Prostate gland (tissue), 2 donors: ENCODE measurements at regions not wholly inside any gene's neighbourhood (a gene's known extent, or its start where the extent isn't known, plus 50 kb on each side); places are given as distances from the start of the nearest gene placed in this dataset.

Experiments used
- DNase-seq: peaks from one replicate; pipeline ENCODE4 v3.0.0-alpha.2; 2019; ENCODE audit warnings: low spot score
- H3K27ac ChIP-seq, 2 donors: fragments of 200-600 bp; sonication (generic); 2 replicates each; pipeline ENCODE4 v1.5.1; 2017 to 2019
- H3K27me3 ChIP-seq: fragments of 200-600 bp; sonication (generic); replicated peaks from 2 replicates; pipeline ENCODE4 v1.5.1; 2019; ENCODE audit not compliant: insufficient read depth
- H3K36me3 ChIP-seq, 2 donors: fragments of 200-600 bp; sonication (generic); 1 replicate in 1 of 2; 2 replicates in 1 of 2; pipeline versions ENCODE4 v1.5.1 to v1.8.1; 2017 to 2019
- H3K4me1 ChIP-seq: fragments of 200-600 bp; sonication (generic); replicated peaks from 2 replicates; pipeline ENCODE4 v1.5.1; 2019
- H3K4me3 ChIP-seq, 2 donors: fragments of 200-600 bp; sonication (generic); 2 replicates each; pipeline ENCODE4 v1.5.1; 2017 to 2019
- H3K9me3 ChIP-seq: fragments of 200-600 bp; sonication (generic); 2 replicates; pipeline ENCODE4 v1.5.1; 2017
- POLR2A ChIP-seq: fragments of 450-650 bp; IDR thresholded peaks from one replicate; pipeline ENCODE4 v1.6.1; 2016; ENCODE audit warnings: antibody characterized with exemption, mild to moderate bottlenecking
- POLR2AphosphoS5 ChIP-seq: sonication (generic); formaldehyde crosslinking; IDR thresholded peaks from one replicate; pipeline ENCODE4 v1.6.1; 2017; ENCODE audit warnings: antibody characterized with exemption
- WGBS: methylation state at CpG from one replicate; pipeline ENCODE4 v1.1.5; 2018; 5-methylcytosine and 5-hydroxymethylcytosine counted together
- intact Hi-C: fragments of 100-400 bp; cut with DNase I; formaldehyde crosslinking; loops from one replicate; pipeline ENCODE4 v1.14.2; 2022
- TF ChIP-seq, protein P1 (sequence below), 4 experiments: fragments of 200-600 bp in 2 of 4; fragments of 450-650 bp in 2 of 4; sonication (generic) in 2 of 4; IDR thresholded peaks; 1 replicate in 3 of 4; 2 replicates in 1 of 4; pipeline ENCODE4 v1.5.1; 2016 to 2019; ENCODE audit warnings: antibody characterized with exemption in 4 of 4, mild to moderate bottlenecking in 2 of 4, moderate library complexity in 2 of 4

DNA sequence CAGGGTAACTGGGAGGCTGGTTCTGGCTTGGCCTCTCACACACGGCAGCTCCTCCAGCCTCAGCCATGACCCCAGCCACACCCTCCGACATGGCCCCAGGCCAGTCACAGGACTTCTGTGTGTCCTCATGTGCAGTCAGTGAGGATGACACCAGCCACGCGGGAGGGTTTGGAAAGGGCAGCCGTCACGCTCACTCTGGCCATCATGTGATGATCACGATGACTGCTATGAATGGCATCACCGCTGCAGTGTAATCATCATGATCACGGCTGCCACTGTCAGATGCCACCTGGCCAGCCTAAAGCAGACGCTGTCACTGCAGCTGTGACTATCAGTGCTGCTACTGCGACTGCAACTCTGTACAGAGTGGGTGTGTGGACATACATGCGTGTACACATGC is 640.9 kb downstream of the BRD1 start:
- Histone ChIP-seq H3K9me3 (no peaks in the 10 kb centered on the region), H3K27ac (no peak overlapping the region), H3K27me3 (no peaks in the 10 kb centered on the region), H3K4me1 (no peaks in the 10 kb centered on the region), H3K4me3 (no peak overlapping the region), H3K36me3 (no peaks in the 10 kb centered on the region)
- TF ChIP-seq, protein P1, sequence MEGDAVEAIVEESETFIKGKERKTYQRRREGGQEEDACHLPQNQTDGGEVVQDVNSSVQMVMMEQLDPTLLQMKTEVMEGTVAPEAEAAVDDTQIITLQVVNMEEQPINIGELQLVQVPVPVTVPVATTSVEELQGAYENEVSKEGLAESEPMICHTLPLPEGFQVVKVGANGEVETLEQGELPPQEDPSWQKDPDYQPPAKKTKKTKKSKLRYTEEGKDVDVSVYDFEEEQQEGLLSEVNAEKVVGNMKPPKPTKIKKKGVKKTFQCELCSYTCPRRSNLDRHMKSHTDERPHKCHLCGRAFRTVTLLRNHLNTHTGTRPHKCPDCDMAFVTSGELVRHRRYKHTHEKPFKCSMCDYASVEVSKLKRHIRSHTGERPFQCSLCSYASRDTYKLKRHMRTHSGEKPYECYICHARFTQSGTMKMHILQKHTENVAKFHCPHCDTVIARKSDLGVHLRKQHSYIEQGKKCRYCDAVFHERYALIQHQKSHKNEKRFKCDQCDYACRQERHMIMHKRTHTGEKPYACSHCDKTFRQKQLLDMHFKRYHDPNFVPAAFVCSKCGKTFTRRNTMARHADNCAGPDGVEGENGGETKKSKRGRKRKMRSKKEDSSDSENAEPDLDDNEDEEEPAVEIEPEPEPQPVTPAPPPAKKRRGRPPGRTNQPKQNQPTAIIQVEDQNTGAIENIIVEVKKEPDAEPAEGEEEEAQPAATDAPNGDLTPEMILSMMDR (IDR thresholded peaks at IDR 0.05) = no peak
- no peak for TF ChIP-seq POLR2AphosphoS5
- no peak for TF ChIP-seq POLR2A
- DNase-seq = no peak
- 83% methylated on average over 12 of the region's 12 CpGs for WGBS
- intact Hi-C loops = no loop called here

DNA sequence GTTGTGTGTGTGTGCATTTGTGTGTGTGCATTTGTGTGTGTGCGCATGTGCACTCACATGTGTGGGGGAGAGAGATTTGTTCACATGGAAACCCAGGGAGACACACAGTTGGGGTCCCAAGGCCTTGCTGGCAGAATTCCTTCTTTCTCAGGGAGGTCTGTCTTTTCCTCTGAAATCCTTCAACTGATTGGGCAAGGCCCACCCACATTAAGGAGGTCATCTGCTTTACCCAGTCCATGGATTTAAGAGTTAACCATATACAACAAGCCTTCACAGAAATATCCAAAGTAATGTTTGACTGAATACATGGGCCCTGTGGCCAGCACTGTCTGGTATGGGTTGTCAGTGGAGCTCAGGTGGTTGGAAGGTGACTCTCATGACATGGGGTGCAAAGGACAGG is 641.4 kb downstream of the BRD1 start:
- no peaks in the 10 kb centered on the region for H3K4me1 ChIP-seq
- no peak overlapping the region for H3K27ac ChIP-seq
- WGBS = 100% methylated on average over 1 of the region's 1 CpG
- TF ChIP-seq, protein P1 (IDR thresholded peaks at IDR 0.05) = no peak
- TF ChIP-seq POLR2AphosphoS5 (no peak), POLR2A (no peak)
- no peak for DNase-seq
- no peak overlapping the region for H3K4me3 ChIP-seq
- H3K27me3 ChIP-seq = no peaks in the 10 kb centered on the region
- H3K36me3 ChIP-seq = no peaks in the 10 kb centered on the region
- intact Hi-C loops = no loop called here
- H3K9me3 ChIP-seq = no peaks in the 10 kb centered on the region

DNA sequence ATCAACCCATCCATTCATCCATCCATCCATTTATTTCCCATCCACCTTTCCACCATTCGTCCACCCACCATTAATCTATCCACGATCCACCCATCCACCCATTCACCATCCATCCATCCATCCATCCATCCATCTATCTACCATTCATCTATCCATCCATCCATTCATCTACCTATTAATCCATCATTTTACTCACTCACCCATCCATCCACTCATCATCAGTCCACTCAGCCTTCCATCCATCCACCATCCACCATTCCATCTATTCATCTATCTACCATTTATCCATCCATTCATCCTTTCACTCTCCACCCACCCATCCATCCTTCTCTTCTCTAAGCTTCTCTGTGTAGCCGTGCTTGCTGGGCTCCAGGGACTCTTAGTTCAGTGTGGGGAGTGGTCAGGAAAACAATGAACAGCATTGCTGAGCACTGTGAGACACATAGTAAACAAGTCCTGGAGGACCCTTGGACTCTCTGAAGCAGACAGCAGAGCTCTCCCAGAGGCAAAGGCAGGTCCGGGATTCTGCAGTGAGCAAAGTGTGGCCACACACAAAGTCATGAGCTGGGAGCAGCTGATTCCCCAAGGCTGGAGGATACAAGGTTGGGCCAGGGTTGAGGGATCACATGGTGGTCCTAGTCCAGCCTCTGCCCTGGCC is 642.2 kb downstream of the BRD1 start:
- Histone ChIP-seq H3K27me3 (no peaks in the 10 kb centered on the region), H3K4me3 (no peak overlapping the region), H3K4me1 (no peaks in the 10 kb centered on the region), H3K27ac (no peak overlapping the region), H3K9me3 (no peaks in the 10 kb centered on the region), H3K36me3 (no peaks in the 10 kb centered on the region)
- intact Hi-C loops = no loop called here
- DNase-seq = no peak
- WGBS = 91% methylated on average over 4 of the region's 4 CpGs
- TF ChIP-seq POLR2AphosphoS5 (no peak), POLR2A (no peak)
- TF ChIP-seq, protein P1 (IDR thresholded peaks at IDR 0.05) = no peak

DNA sequence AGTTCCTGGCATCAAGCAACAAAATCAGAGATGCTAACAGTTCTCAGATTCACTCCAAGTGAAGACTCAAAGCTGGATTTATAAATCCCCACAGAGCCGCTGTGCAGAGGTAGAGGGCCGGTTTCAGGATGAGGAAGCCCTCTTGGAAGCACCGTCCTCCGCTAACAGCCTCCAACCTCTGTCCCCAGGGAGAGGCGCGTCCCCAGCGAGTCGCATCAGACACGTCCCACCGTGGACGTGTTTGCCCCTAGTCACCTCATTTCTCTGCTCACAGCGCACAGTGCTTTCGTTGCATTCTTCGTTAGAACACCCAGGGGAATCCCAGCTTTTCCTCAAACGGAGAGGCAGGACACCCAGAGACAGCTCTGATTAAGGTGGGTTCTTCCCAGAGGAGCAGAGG is 642.9 kb downstream of the BRD1 start:
- H3K9me3 ChIP-seq = no peaks in the 10 kb centered on the region
- no peaks in the 10 kb centered on the region for H3K36me3 ChIP-seq
- no peak for DNase-seq
- intact Hi-C loops = no loop called here
- no peak overlapping the region for H3K27ac ChIP-seq
- WGBS = 82% methylated on average over 15 of the region's 15 CpGs
- no peaks in the 10 kb centered on the region for H3K4me1 ChIP-seq
- TF ChIP-seq POLR2A (no peak), POLR2AphosphoS5 (no peak)
- TF ChIP-seq, protein P1 (IDR thresholded peaks at IDR 0.05) = no peak
- peaks cover 3% of the 10 kb centered on the region for H3K27me3 ChIP-seq
- no peak overlapping the region for H3K4me3 ChIP-seq

DNA sequence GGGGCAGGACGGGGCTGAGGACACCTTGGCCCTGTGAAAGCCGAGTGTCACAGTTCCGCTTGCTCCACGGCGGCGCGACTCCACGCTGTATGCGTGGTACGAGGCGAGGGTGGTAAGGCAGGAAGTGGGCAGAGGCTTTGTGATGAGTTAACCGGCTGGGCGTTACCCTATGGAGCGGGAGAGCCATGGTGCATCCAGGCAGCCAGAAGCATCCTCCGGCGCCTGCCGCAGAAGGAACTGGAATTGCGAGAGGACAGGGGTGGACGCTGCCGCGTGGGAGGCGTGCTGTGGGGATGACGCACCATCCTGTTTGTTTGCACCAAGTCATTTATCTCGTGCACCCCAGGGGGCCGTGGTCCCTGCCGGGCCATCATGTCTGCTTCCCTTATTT is 643.9 kb downstream of the BRD1 start:
- Histone ChIP-seq H3K4me1 (no peaks in the 10 kb centered on the region), H3K9me3 (no peaks in the 10 kb centered on the region), H3K4me3 (no peak overlapping the region), H3K27ac (no peak overlapping the region), H3K36me3 (no peaks in the 10 kb centered on the region), H3K27me3 (peaks cover 8% of the 10 kb centered on the region)
- WGBS = 79% methylated on average over 26 of the region's 26 CpGs
- intact Hi-C loops = no loop called here
- DNase-seq = no peak
- TF ChIP-seq POLR2A = no peak
- TF ChIP-seq POLR2AphosphoS5 = no peak
- TF ChIP-seq, protein P1 (IDR thresholded peaks at IDR 0.05) = no peak
